GM12874 (cell line): ENCODE measurements at regions not wholly inside any gene's neighbourhood (a gene's known extent, or its start where the extent isn't known, plus 50 kb on each side); places are given as distances from the start of the nearest gene placed in this dataset.
A peak's percentile ranks its signal among the peaks of the same experiment; 100 is the strongest.

ENCODE experiments used
- CTCF ChIP-seq: IDR thresholded peaks from 2 replicates; pipeline ENCODE4 v1.5.1; 2011; ENCODE audit warnings: low read depth, mild to moderate bottlenecking, control low read depth, low read length, moderate library complexity; ENCODE audit not compliant: insufficient read depth

GRCh38 chrX:113275804-113276203 lies 435.2 kb upstream of the AMOT start:
- TF ChIP-seq CTCF: no peak

GRCh38 chrX:113274791-113275190 lies 434.2 kb upstream of the AMOT start:
- no peak for TF ChIP-seq CTCF

GRCh38 chrX:113274345-113274744 lies 433.7 kb upstream of the AMOT start:
- no peak for TF ChIP-seq CTCF

GRCh38 chrX:113269203-113269602 lies 428.6 kb upstream of the AMOT start:
- TF ChIP-seq CTCF: no peak

GRCh38 chrX:113260474-113260873 lies 419.8 kb upstream of the AMOT start:
- peak; percentile 11; the same call in 1 of the 2 replicates for TF ChIP-seq CTCF

GRCh38 chrX:113222305-113222704 lies 381.7 kb upstream of the AMOT start:
- TF ChIP-seq CTCF: no peak

GRCh38 chrX:113212052-113212451 lies 371.4 kb upstream of the AMOT start:
- TF ChIP-seq CTCF: no peak

GRCh38 chrX:113202601-113203000 lies 362.0 kb upstream of the AMOT start:
- no peak for TF ChIP-seq CTCF
